HG02870 (cell line): ENCODE measurements at regions not wholly inside any gene's neighbourhood (a gene's known extent, or its start where the extent isn't known, plus 50 kb on each side); places are given as distances from the start of the nearest gene placed in this dataset.
"Not testable (repeated sequence)": the region's sequence is repeated elsewhere in the genome, so short reads cannot be mapped to it uniquely, and the experiment has no call there.

Experiments used
- ATAC-seq: cut with Tn5 transposase; IDR thresholded peaks from one replicate; pipeline ENCODE4 v1.9.1; 2021; ENCODE audit warnings: mild to moderate bottlenecking, moderate library complexity; ENCODE audit not compliant: unreplicated experiment

- ATAC-seq, result no peak
Measured at GRCh38 chr9:107805201-107805600, 315.6 kb upstream of the KLF4 start.

GRCh38 chr9:107794259-107794658, 304.7 kb upstream of the KLF4 start:
- no peak for ATAC-seq

DNA sequence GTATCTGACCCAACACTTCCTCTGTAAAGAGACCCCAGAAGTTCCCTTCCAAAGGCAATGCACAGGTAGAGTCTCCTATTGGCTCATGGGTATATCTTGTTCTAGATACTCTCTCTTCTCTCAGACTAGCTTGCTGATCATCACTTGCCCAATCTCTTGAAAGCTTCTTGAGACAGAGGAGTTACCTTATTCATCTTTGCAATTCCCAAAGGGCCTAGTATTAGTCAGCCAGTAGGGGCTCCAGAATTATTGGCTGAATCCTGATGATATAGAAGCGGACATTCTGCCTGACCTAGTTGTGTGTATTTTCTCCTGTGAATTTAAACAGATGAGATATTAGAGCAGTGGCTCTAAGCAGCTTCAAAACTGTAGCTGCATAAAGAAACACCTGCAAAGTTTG, 304.0 kb upstream of the KLF4 start:
- ATAC-seq, result no peak

DNA sequence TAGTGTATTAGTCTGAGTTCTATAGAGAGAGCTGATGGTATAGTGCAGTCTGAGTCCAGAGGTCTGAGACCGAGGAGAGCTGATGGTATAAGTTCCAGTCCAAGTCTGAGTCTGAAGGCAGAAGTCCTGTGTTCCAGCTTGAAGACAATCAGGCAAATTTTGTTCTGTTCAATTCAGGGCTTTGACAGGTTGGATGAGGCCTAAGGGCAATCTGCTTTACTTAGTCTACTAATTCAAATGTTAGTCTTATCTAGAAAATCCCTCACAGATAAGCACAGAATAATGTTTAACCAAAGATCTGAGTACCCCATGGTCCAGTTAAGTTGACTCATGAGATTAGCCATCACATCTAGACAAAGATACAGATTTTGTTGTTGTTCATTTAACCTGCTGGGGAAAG, 303.0 kb upstream of the KLF4 start:
- ATAC-seq, result no peak

GRCh38 chr9:107792006-107792405, 302.4 kb upstream of the KLF4 start:
- no peak for ATAC-seq

- no peak for ATAC-seq
Measured at GRCh38 chr9:107789001-107789700, 299.6 kb upstream of the KLF4 start.

DNA sequence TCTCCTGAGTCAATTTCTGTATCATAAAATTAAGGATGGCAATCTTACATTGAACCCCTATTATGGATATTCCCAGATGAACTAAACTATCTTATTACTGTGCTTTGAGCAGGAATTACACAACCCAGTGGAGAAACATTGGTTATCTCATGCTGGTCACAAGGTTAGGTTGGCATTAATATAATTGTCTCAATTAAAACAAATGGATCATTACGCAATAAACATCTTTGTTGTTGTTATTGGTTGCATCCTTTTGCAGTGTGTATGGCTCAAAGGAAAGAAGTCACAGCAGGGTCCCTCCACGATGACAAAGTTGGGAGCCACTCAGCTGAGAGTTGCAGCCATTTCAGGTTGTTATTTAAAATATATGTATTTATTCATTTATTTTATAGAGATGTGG, 297.0 kb upstream of the KLF4 start:
- no peak for ATAC-seq

GRCh38 chr9:107784235-107784958, 294.8 kb upstream of the KLF4 start:
- no peak for ATAC-seq

GRCh38 chr9:107782789-107783188, 293.2 kb upstream of the KLF4 start:
- ATAC-seq, result no peak

- ATAC-seq, result no peak
Measured at GRCh38 chr9:107782381-107782780, 292.8 kb upstream of the KLF4 start.

- no peak for ATAC-seq
Measured at GRCh38 chr9:107780960-107781359, 291.4 kb upstream of the KLF4 start.

GRCh38 chr9:107779731-107780130, 290.2 kb upstream of the KLF4 start:
- no peak for ATAC-seq

DNA sequence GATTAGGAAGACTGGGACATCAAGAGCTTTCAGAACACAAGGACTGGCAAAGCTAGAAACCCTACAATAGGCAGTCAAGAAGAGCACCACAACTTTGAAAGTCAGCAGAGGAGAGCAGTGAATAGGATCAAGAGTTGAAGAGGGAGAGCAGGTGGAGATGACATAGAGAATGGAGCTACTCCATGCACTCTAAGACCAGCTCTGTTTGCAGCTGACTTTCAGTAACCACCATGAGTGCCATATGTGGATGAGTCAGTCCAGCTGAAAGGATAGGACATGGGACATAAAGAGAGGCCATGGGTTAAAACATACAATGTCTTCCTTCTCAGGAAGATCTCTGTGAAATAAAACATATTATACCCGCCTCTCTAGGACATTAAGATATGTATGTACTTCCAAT, 289.1 kb upstream of the KLF4 start:
- no peak for ATAC-seq

DNA sequence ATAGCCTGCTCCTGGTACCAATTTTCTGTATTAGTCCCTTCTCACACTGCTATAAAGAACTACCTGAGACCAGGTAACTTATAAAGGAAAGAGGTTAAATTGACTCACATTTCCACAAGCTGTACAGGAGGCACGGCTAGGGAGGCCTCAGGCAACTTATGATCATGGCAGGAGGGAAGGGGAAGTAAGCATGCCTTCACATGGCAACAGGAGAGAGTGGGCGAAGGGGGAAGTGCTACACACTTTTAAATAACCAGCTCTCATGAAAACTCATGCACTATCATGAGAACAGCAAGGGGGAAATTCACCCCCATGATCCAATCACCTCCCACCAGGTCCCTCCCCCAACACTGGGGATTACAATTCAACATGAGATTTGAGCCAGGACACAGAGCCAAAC, 284.5 kb upstream of the KLF4 start:
- ATAC-seq, result not testable (repeated sequence)

- no peak for ATAC-seq
Measured at GRCh38 chr9:107772988-107773387, 283.4 kb upstream of the KLF4 start.

GRCh38 chr9:107770716-107771115, 281.1 kb upstream of the KLF4 start:
- ATAC-seq, result no peak

DNA sequence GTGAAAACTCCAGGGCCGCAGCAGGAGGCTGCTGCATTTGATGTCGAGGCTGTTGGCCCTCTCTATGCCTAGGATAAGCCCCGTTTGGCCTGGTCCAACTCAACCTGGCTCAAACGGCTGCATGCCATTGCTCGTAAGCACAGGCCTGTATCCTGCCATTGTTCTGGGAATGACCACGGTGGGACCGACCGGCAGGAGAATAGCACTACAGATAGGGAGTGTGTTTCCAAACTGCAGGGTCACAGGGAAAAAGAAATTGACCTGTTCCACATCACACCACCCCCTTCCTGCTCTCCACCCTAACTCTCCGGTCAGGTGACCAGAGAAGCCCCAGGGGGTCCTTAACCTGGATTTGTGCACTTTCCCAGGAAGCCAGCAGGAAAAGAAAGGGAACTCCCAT, 278.7 kb upstream of the KLF4 start:
- ATAC-seq, result no peak

DNA sequence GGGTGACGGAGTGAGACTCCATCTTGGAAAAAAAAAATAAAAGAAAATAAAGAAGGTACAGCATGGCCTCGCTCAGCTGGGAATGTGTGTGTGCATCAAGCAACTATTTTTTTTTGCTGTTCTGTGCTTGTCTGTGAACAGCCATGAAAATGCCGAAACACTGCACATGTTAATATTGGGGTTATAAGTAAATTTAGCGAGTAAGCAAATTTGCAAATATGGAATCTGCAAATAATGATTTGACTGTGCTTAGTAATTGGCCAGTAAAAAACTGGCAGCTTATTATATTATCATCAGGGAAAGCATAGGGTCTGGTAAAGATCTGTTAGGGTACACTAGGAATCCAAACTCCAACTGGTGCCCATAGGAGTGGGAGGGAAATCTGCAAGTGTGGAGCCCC, 278.1 kb upstream of the KLF4 start:
- no peak for ATAC-seq

GRCh38 chr9:107763469-107763868, 273.9 kb upstream of the KLF4 start:
- ATAC-seq, result not testable (repeated sequence)

- ATAC-seq, result no peak
Measured at GRCh38 chr9:107761307-107761706, 271.7 kb upstream of the KLF4 start.

DNA sequence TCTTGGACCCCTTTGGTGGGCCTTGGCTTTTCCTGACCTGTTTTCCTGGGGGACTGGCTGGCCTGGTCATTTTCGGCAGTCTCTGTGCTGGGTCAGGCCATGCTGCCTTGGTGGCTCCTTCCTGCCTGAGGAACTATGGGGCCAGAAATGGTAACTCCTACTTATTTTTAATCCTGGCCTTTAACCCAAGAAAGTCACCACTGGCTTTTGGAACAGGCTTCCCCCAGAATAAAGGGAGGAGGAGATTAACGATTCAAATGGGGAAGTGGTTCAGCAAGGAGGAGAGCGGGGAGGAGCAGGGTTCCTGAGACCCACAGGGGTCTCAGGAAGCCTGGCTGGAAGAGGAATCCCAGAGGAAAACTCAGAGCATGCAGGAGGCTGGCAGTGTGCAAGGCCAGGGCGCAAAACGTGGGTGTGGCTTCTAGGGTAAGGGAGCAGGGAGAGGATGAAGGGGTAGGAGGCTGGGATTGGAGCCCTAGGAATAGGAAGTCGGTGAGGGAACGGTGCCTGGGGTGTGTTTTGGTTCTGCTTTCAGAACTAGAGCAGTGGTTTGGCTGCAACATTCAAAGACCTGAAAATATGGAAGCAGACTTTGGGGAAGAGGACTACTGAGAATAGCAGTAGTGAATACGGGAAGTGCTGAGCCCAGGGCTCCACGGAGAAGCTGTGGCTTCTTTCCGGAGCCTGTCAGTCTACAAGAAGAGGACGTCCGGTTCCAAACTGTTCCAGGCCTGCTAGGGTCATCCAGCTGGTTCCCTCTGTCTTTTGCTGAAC, 271.1 kb upstream of the KLF4 start:
- ATAC-seq, result no peak

DNA sequence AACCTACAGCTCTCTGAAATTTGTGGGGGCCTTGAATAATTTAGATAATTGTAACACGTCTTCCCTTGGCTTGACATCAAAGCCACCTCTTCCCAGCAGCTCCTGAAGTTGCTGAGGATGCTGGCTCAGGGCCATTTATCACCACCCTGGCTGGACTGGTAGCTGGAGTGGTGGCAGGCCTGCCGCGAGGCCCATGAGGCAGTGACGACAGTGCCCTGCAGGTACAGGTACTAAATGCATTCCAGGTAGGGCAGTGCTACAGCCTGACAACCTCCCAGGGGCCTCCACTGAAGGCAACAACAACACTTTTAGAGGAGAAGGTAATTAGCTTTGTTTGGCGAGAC, 270.2 kb upstream of the KLF4 start:
- ATAC-seq, result no peak
